ENCODE measurements at regions not wholly inside any gene's neighbourhood (a gene's known extent, or its start where the extent isn't known, plus 50 kb on each side); places are given as distances from the start of the nearest gene placed in this dataset.

GRCh38 chr2:136257893-136258292 is 139.9 kb upstream of the CXCR4 start:
- H3K9me3 Mint-ChIP-seq (ENCODE audit: low read depth) = peaks cover 3% of the 10 kb centered on the region
- DNase-seq (ENCODE audit: low spot score, unreplicated experiment) = no peak
- no peak overlapping the region for H3K4me3 Mint-ChIP-seq (ENCODE audit: low read depth)
- no peak overlapping the region for H3K27ac Mint-ChIP-seq
- peaks cover 9% of the 10 kb centered on the region for H3K27me3 Mint-ChIP-seq
- no peaks in the 10 kb centered on the region for H3K4me1 Mint-ChIP-seq (ENCODE audit: low read depth)
- H3K36me3 Mint-ChIP-seq (ENCODE audit: insufficient read depth) = no peaks in the 10 kb centered on the region
- no peak for TF ChIP-seq CTCF (IDR thresholded peaks at IDR 0.05; ENCODE audit: unreplicated experiment)

- H3K27me3 Mint-ChIP-seq = peaks cover 9% of the 10 kb centered on the region
- no peaks in the 10 kb centered on the region for H3K4me1 Mint-ChIP-seq (ENCODE audit: low read depth)
- no peak overlapping the region for H3K4me3 Mint-ChIP-seq (ENCODE audit: low read depth)
- no peak for TF ChIP-seq CTCF (IDR thresholded peaks at IDR 0.05; ENCODE audit: unreplicated experiment)
- no peak for DNase-seq (ENCODE audit: low spot score, unreplicated experiment)
- H3K27ac Mint-ChIP-seq = no peak overlapping the region
- H3K36me3 Mint-ChIP-seq (ENCODE audit: insufficient read depth) = no peaks in the 10 kb centered on the region
- no peaks in the 10 kb centered on the region for H3K9me3 Mint-ChIP-seq (ENCODE audit: low read depth)
Observed at GRCh38 chr2:136255648-136256461, 137.9 kb upstream of the CXCR4 start.

GRCh38 chr2:136255127-136255526 is 137.2 kb upstream of the CXCR4 start:
- Mint-ChIP-seq H3K27ac (no peak overlapping the region), H3K4me1 (ENCODE audit: low read depth) (no peaks in the 10 kb centered on the region), H3K4me3 (ENCODE audit: low read depth) (no peak overlapping the region), H3K27me3 (peaks cover 9% of the 10 kb centered on the region), H3K9me3 (ENCODE audit: low read depth) (no peaks in the 10 kb centered on the region), H3K36me3 (ENCODE audit: insufficient read depth) (no peaks in the 10 kb centered on the region)
- TF ChIP-seq CTCF (IDR thresholded peaks at IDR 0.05; ENCODE audit: unreplicated experiment) = no peak
- no peak for DNase-seq (ENCODE audit: low spot score, unreplicated experiment)

GRCh38 chr2:136254681-136255080 is 136.7 kb upstream of the CXCR4 start:
- Mint-ChIP-seq H3K4me1 (ENCODE audit: low read depth) (no peaks in the 10 kb centered on the region), H3K36me3 (ENCODE audit: insufficient read depth) (no peaks in the 10 kb centered on the region), H3K27ac (no peak overlapping the region), H3K9me3 (ENCODE audit: low read depth) (no peaks in the 10 kb centered on the region), H3K27me3 (peaks cover 9% of the 10 kb centered on the region), H3K4me3 (ENCODE audit: low read depth) (no peak overlapping the region)
- TF ChIP-seq CTCF (IDR thresholded peaks at IDR 0.05; ENCODE audit: unreplicated experiment) = no peak
- DNase-seq (ENCODE audit: low spot score, unreplicated experiment) = no peak

GRCh38 chr2:136253288-136254004 is 135.5 kb upstream of the CXCR4 start:
- H3K4me3 Mint-ChIP-seq (ENCODE audit: low read depth) = no peak overlapping the region
- no peak for DNase-seq (ENCODE audit: low spot score, unreplicated experiment)
- H3K9me3 Mint-ChIP-seq (ENCODE audit: low read depth) = no peaks in the 10 kb centered on the region
- peaks cover 10% of the 10 kb centered on the region for H3K27me3 Mint-ChIP-seq
- no peaks in the 10 kb centered on the region for H3K36me3 Mint-ChIP-seq (ENCODE audit: insufficient read depth)
- H3K4me1 Mint-ChIP-seq (ENCODE audit: low read depth) = no peaks in the 10 kb centered on the region
- H3K27ac Mint-ChIP-seq = no peak overlapping the region
- no peak for TF ChIP-seq CTCF (IDR thresholded peaks at IDR 0.05; ENCODE audit: unreplicated experiment)
